ENCODE measurements at regions not wholly inside any gene's neighbourhood (a gene's known extent, or its start where the extent isn't known, plus 50 kb on each side); places are given as distances from the start of the nearest gene placed in this dataset.

DNA sequence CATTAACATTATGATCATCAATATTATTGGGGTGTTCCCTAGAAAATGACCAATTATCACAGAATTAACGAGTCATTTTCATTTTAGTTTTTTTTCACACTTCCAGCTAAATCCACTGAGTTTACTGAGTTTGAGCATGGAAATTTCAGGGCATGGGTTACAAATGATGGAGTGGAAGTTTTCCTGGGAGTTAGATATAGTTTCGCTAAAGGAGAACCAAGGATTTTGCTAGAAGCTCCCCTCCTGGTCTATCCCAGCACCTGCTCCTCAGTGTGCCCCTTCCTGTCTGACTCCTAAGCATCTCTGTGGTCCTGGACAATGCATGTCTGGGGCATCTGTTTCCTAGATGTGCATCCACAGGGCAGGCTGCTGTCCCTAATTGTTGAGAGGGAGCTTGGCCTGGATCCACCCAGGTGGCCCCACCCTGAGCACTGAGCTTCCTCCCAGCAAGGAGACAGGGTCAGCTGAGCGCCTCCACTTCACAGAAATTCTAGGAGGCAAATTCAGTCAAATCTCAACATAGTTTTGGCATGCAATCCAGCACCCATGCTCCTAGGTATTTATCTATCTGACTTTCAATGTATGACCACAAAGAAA, 102.3 kb upstream of the GOLGA6L6 start:
- TF ChIP-seq, protein P1, sequence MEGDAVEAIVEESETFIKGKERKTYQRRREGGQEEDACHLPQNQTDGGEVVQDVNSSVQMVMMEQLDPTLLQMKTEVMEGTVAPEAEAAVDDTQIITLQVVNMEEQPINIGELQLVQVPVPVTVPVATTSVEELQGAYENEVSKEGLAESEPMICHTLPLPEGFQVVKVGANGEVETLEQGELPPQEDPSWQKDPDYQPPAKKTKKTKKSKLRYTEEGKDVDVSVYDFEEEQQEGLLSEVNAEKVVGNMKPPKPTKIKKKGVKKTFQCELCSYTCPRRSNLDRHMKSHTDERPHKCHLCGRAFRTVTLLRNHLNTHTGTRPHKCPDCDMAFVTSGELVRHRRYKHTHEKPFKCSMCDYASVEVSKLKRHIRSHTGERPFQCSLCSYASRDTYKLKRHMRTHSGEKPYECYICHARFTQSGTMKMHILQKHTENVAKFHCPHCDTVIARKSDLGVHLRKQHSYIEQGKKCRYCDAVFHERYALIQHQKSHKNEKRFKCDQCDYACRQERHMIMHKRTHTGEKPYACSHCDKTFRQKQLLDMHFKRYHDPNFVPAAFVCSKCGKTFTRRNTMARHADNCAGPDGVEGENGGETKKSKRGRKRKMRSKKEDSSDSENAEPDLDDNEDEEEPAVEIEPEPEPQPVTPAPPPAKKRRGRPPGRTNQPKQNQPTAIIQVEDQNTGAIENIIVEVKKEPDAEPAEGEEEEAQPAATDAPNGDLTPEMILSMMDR (IDR thresholded peaks at IDR 0.05; ENCODE audit: extremely low read depth in 1 of 2, insufficient read depth in 1 of 2, low read depth in 1 of 2, low read length in 2 of 2): no peak
- TF ChIP-seq JUN (IDR thresholded peaks at IDR 0.05; ENCODE audit: borderline replicate concordance, insufficient read depth, insufficient read length, low read depth) (no peak), POLR2AphosphoS5 (IDR thresholded peaks at IDR 0.05; ENCODE audit: insufficient read depth, low read depth, low read length) (no peak), EZH2 (IDR thresholded peaks at IDR 0.05; ENCODE audit: borderline replicate concordance, low read depth, low read length, severe bottlenecking) (no peak), POLR2A (IDR thresholded peaks at IDR 0.05; ENCODE audit: low read depth, low read length) (no peak)
- TF ChIP-seq, protein P2, sequence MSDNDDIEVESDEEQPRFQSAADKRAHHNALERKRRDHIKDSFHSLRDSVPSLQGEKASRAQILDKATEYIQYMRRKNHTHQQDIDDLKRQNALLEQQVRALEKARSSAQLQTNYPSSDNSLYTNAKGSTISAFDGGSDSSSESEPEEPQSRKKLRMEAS (IDR thresholded peaks at IDR 0.05; ENCODE audit: insufficient read depth, insufficient read length): no peak
